Thymus (tissue), 11 donors: ENCODE measurements at regions not wholly inside any gene's neighbourhood (a gene's known extent, or its start where the extent isn't known, plus 50 kb on each side); places are given as distances from the start of the nearest gene placed in this dataset.

Experiments
- DNase-seq, 9 donors: peaks; one replicate each; pipeline ENCODE4 v3.0.0-alpha.2; 2013; ENCODE audit warnings: low spot score in 9 of 9, low read depth in 6 of 9, missing footprints in 1 of 9
- H3K27ac ChIP-seq, 2 donors: one replicate each; pipeline ENCODE4 v1.5.1; 2013; ENCODE audit warnings: control low read depth in 1 of 2, low read depth in 1 of 2, low read length in 1 of 2, mild to moderate bottlenecking in 1 of 2, moderate library complexity in 1 of 2
- H3K27me3 ChIP-seq, 2 donors: one replicate each; pipeline ENCODE4 v1.5.1; 2013; ENCODE audit warnings: low read length in 1 of 2; ENCODE audit not compliant: control insufficient read depth in 2 of 2, insufficient read depth in 1 of 2
- H3K36me3 ChIP-seq, 2 donors: one replicate each; pipeline ENCODE4 v1.5.1; 2013; ENCODE audit warnings: low read length in 1 of 2, mild to moderate bottlenecking in 1 of 2, moderate library complexity in 1 of 2; ENCODE audit not compliant: control insufficient read depth in 2 of 2, insufficient read depth in 2 of 2
- H3K4me1 ChIP-seq, 2 donors: one replicate each; pipeline ENCODE4 v1.5.1; 2013; ENCODE audit warnings: low read length in 2 of 2; ENCODE audit not compliant: control insufficient read depth in 2 of 2, insufficient read depth in 2 of 2
- H3K4me3 ChIP-seq, 2 donors: one replicate each; pipeline ENCODE4 v1.5.1; 2013; ENCODE audit warnings: low read length in 2 of 2, control low read depth in 1 of 2, mild to moderate bottlenecking in 1 of 2
- H3K9me3 ChIP-seq, 2 donors: one replicate each; pipeline ENCODE4 v1.5.1; 2013; ENCODE audit warnings: low read length in 1 of 2, mild to moderate bottlenecking in 1 of 2; ENCODE audit not compliant: control insufficient read depth in 2 of 2, insufficient read depth in 1 of 2
- whole genome bisulfite sequencing: extraction: QIAGEN DNeasy Blood & Tissue Kit; methylation state at CpG from one replicate; pipeline ENCODE4 v1.1.7; 2013; 5-methylcytosine and 5-hydroxymethylcytosine counted together
- donor health status: healthy.

DNA sequence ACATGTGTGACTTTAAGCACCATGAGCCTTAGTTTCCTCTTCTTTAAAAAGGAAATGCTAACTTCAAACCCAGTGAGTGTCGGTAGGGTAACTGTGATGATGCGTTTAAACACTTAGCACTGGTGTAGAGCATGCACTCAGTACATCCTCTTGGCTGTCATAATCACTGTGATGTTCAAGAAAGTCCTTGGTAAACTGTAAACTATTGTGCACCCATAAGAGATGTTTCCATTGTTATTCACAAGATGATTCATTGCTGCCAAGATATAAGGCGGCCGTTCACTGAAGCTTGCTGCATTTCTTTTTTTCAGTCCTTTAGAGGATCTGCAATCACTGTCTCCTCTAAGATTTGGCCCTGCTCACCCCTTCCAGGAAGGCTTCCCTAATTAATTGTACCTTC, 61.8 kb upstream of the DAB1 start:
- no peak overlapping the region for H3K27ac ChIP-seq
- no peak for DNase-seq
- no peaks in the 10 kb centered on the region for H3K27me3 ChIP-seq
- H3K36me3 ChIP-seq: no peaks in the 10 kb centered on the region
- WGBS: 54% methylated on average over 4 of the region's 4 CpGs
- no peak overlapping the region for H3K4me3 ChIP-seq
- no peaks in the 10 kb centered on the region for H3K4me1 ChIP-seq
- H3K9me3 ChIP-seq: no peaks in the 10 kb centered on the region

DNA sequence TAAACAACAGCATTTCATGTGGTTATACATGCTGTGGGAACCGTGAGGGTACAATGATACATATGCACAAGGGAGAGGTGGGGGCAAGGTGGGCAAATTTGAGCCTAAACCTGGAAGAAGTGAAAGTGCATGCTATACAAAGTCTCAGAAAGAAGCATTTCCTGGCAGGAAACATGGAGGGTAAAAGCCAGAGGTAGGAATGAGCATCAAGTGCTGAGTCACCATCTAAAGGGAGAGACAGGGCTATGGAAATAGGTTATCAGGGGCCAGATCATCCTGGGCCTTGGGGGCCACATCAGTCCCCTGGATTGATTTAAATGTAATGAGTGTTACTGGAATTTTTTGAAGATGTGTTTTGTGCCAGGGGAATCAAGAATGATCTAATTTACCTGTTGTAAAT, 60.1 kb upstream of the DAB1 start:
- no peaks in the 10 kb centered on the region for H3K36me3 ChIP-seq
- WGBS: 91% methylated on average over 1 of the region's 1 CpG
- H3K27me3 ChIP-seq: no peaks in the 10 kb centered on the region
- no peak overlapping the region for H3K4me3 ChIP-seq
- H3K4me1 ChIP-seq: no peaks in the 10 kb centered on the region
- H3K27ac ChIP-seq: no peak overlapping the region
- H3K9me3 ChIP-seq: no peaks in the 10 kb centered on the region
- no peak for DNase-seq

DNA sequence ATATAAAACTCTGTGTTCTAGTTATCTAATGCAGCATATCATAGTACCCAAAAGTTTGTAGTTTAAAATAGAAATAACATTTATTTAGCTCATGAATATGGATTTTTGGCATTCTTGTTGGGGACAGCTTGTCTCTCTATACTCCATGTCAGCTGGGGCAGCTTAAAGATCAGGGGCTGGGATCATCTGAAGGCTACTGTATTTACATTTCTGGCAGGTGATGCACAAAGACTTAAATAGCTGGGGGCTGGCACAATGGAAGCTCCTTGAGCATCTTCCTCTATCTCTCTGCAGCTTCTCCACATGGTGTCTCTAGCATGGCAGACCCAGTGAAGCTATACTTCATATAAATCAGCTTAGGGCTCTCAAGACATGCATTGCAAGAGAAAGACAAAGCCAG, 55.6 kb upstream of the DAB1 start:
- no peak overlapping the region for H3K27ac ChIP-seq

DNA sequence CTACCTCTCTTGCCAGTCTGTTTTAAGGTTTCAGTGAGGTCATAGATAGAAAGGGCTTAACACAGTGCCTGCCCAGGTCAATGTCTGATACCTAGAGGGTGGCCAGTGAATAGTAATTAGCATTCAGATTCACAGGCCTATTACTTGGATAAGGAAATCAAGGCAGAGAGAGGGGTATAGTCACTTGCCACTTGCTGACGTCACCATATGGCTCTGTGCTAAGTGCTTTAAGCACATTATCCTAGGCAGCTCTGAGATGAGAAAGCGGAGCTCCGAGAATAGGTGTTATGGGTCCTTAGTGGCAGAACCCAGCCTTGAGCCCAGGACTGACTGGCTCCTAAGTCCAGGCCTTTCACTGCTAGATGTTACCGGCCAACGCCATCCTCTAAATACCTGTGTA, 51.5 kb upstream of the DAB1 start:
- no peaks in the 10 kb centered on the region for H3K9me3 ChIP-seq
- no peak overlapping the region for H3K27ac ChIP-seq
- DNase-seq: no peak
- H3K4me1 ChIP-seq: no peaks in the 10 kb centered on the region
- H3K4me3 ChIP-seq: no peak overlapping the region
- no peaks in the 10 kb centered on the region for H3K36me3 ChIP-seq
- H3K27me3 ChIP-seq: no peaks in the 10 kb centered on the region
- WGBS: 97% methylated on average over 5 of the region's 5 CpGs

More for the DNA sequence above, 55.6 kb upstream of the DAB1 start:
- Histone ChIP-seq H3K4me3 (no peak overlapping the region), H3K27me3 (no peaks in the 10 kb centered on the region), H3K36me3 (no peaks in the 10 kb centered on the region), H3K9me3 (no peaks in the 10 kb centered on the region), H3K4me1 (no peaks in the 10 kb centered on the region)
- no peak for DNase-seq

DNA sequence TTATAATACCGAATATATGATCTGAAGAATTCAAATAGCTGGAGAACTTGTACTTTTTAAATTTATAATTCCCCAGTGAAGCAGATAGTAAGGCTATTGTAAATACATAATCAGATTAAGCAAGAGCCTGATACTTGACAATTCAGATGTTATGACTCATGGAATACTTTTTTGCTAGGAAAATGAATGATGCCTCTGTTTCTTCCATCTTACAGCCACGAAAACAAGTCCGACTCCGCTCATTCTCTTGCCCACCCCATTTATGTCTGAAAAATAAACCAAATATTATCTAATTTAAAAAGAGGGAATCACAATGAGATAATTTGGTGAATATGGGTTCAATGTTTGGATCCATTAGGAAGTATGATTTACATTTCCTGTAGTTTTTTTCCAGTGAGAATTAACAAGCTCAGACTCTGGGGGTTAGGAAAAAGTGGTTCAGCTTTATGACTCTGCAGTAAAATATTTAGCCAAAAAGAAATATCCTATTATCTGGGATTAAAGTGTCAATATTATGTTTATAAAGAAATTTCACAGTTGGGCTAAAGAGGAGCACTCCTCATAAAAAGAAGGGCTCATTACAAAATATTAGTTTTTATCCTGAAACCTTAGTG, 50.4 kb upstream of the DAB1 start:
- H3K9me3 ChIP-seq: no peaks in the 10 kb centered on the region
- no peaks in the 10 kb centered on the region for H3K27me3 ChIP-seq
- no peak overlapping the region for H3K4me3 ChIP-seq
- no peak overlapping the region for H3K27ac ChIP-seq
- WGBS: 94% methylated on average over 4 of the region's 4 CpGs
- no peaks in the 10 kb centered on the region for H3K4me1 ChIP-seq
- H3K36me3 ChIP-seq: no peaks in the 10 kb centered on the region
- no peak for DNase-seq
